Middle frontal gyrus (tissue), 1 donor: ENCODE measurements at regions not wholly inside any gene's neighbourhood (a gene's known extent, or its start where the extent isn't known, plus 50 kb on each side); places are given as distances from the start of the nearest gene placed in this dataset.
A peak's percentile ranks its signal among the peaks of the same experiment; 100 is the strongest.

Source experiments
- DNase-seq: peaks from one replicate; pipeline ENCODE4 v3.0.0-alpha.2; 2015; ENCODE audit warnings: low spot score; ENCODE audit errors: extremely low spot score

- DNase-seq, result no peak
Observed at GRCh38 chr6:119466226-119466625, 116.7 kb upstream of the MAN1A1 start.

DNA sequence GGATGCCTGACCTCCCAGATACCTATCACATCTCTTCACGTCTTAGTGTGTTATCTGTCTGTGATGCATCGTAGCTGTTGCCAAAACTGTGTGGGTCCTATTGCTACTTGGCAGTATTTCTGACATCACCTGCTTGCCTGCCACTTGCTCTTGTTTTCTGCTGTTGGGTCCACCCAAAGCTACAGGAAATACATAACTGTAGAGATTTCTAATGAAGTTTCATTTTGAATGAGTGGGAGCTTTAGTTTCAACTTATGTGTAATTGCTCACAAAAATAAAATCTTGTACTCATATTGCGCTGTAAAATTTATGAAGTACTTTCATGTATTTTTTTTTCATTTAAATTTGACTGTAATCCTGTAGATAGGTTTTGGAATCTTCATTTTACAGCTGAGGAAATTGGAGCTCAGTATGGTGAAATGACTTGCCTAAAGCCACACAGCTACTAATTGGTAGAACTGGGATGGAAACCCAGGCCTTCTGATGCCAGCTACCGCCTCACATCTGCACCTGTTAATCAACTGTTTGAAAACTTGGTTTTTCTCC, 113.6 kb upstream of the MAN1A1 start:
- DNase-seq, result no peak

GRCh38 chr6:119461187-119461586, 111.6 kb upstream of the MAN1A1 start:
- DNase-seq, result no peak

- no peak for DNase-seq
Observed at GRCh38 chr6:119459207-119459974, 109.8 kb upstream of the MAN1A1 start.

DNA sequence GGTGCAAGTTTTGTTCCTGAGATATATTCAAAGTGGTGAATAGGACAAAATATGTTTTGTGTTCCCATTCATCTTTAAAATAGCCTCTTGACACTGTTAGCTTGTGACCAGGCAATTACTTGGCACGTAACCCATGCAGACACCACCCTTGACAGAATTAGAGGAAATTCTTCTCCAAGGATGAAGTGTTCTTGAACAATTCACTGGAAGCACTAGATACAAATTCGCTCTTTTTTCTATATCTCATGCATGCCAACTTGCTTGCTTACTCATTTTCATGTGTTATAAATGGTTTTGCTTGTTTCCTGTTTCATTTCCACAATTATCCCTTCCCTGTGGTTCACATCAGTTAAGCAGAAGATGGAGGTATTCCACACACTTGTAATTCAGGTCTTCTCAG, 105.2 kb upstream of the MAN1A1 start:
- DNase-seq, result no peak

- DNase-seq, result peak; percentile 17
Observed at GRCh38 chr6:119453242-119454200, 104.0 kb upstream of the MAN1A1 start.

DNA sequence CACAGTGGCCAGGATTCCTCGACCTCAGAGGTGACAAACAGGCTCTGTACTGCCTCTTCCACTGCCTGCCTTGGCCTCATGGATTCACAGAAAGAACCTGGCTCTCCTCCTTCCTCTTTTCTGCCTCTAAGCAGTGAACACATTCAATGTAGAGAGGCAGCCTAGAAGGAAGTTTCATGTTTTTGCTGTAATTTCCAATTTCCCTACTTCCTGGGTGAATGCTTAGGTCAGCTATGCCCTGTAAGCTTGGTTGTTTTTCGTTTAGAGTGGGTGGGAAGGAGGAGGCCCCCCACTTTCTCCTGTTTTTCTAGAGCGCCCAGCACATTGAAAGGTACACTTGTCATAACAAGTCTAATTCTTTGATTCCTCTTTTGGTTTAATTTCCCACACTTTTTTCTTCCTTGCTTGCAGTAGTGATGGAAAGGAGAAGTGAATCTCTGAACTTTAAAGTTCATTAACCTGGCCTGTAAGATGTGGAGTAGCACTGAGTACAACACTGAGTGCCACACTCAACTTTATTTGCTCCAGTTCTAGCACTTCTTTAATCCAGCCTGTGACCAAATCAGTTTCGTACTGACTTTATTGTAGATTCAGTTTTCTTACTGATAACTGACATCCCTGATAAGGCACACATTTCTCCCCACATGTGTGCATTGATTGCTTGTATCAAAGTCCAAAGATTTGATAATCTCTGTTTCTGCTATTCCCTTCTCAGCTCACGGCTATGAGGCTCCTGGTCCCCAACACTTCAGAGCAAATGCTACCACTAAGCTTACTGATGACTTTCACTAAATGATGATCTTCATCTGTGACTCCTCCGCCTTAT, 100.0 kb upstream of the MAN1A1 start:
- DNase-seq, result no peak

- no peak for DNase-seq
Observed at GRCh38 chr6:119447921-119448320, 98.4 kb upstream of the MAN1A1 start.

GRCh38 chr6:119446609-119447008, 97.0 kb upstream of the MAN1A1 start:
- no peak for DNase-seq

GRCh38 chr6:119446115-119446554, 96.6 kb upstream of the MAN1A1 start:
- DNase-seq, result no peak

DNA sequence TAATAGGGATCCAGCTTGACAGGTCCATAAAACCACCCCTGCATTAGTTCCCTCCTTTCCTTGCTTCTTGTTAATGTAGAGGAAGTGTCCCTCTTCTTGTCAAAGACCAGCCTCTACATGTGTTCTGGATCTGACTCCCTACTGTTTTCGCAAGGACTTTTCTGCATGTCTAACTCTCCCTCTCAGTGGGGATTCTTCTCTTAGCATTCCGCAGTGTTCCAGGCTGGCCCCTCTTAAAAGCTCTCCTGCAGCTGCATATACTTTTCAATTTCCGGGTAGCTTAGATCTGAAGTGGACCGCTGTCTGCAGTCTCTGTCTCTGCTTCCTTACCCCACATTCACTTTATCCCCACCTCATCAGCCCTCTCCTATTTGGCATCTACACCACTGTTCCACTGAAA, 96.1 kb upstream of the MAN1A1 start:
- no peak for DNase-seq

GRCh38 chr6:119444642-119445557, 95.3 kb upstream of the MAN1A1 start:
- no peak for DNase-seq

DNA sequence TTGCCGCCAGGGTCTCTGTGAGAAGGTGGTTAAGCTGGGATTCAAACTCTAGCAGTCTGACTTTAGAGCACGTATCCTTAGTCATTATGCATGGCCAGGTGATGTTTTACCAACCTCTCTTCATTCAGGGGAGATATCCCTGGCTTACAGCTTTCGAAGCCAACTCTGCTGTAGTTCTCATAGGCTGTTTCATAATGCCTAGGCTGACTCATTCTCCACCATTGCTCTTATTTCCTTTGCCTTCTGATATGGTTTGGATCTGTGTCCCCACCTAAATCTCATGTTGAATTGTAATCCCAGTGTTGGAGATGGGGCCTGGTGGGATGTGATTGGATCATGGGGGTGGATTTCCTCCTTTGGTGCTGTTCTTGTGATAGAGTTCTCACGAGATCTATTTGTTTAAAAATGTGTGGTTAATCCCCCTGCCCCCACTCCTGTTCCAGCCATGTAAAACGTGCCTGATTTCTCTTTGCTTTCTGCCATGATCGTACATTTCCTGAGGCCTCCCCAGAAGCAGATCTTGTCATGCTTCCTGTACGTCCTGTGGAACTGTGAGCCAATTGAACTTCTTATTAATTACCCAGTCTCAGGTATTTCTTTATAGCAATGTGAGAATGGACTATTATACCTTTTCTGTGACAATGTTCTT, 94.6 kb upstream of the MAN1A1 start:
- no peak for DNase-seq

- DNase-seq, result no peak
Observed at GRCh38 chr6:119442776-119443184, 93.2 kb upstream of the MAN1A1 start.

GRCh38 chr6:119440953-119441352, 91.4 kb upstream of the MAN1A1 start:
- no peak for DNase-seq

GRCh38 chr6:119436583-119436982, 87.0 kb upstream of the MAN1A1 start:
- no peak for DNase-seq

DNA sequence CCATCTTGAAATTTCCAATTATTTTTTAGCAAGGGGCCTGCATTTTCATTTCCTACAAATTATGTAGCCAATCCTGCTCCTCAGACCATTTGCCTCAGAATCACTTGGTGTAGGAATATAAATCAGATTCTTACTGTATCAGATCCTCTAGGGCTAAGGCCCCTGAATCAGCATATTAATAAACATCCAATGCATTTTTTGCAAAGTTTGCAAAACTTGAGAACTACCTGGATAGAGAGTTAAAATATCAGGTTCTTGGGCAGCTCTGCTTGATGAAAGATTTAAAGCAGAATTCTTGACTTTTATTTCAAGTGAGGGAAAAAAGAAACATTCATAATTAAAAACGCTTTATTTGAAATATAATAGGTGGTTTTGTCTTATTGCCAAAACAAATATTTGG, 82.2 kb upstream of the MAN1A1 start:
- DNase-seq, result no peak

- DNase-seq, result no peak
Observed at GRCh38 chr6:119430805-119431204, 81.2 kb upstream of the MAN1A1 start.

DNA sequence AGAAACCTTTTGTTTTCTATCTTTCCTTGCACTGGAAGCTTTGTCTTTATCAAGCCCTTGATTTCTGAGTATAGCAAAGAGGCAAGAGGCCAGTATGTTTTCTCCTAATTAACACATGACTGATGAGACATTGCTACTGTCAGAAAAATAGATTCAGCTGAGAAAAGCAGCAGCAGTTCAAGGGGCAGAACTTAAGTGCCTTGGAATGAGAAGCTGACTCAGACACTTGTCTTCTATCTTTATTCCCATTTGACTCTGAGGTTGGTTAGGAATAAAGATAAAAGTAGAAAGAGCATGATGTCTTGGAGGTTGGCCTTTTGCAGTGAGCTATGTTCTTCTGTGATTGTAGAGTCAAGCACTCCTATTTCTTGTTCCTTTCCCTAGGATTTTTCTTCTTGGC, 79.1 kb upstream of the MAN1A1 start:
- no peak for DNase-seq

- DNase-seq, result no peak
Observed at GRCh38 chr6:119426619-119427018, 77.1 kb upstream of the MAN1A1 start.
